GM18502 (cell line): ENCODE measurements at regions not wholly inside any gene's neighbourhood (a gene's known extent, or its start where the extent isn't known, plus 50 kb on each side); places are given as distances from the start of the nearest gene placed in this dataset.

Source experiments
- ATAC-seq: cut with Tn5 transposase; IDR thresholded peaks from one replicate; pipeline ENCODE4 v1.9.1; 2021; ENCODE audit warnings: mild to moderate bottlenecking; ENCODE audit not compliant: unreplicated experiment, poor library complexity

GRCh38 chr14:101399737-101400517 lies 161.4 kb upstream of the DIO3 start:
- no peak for ATAC-seq

DNA sequence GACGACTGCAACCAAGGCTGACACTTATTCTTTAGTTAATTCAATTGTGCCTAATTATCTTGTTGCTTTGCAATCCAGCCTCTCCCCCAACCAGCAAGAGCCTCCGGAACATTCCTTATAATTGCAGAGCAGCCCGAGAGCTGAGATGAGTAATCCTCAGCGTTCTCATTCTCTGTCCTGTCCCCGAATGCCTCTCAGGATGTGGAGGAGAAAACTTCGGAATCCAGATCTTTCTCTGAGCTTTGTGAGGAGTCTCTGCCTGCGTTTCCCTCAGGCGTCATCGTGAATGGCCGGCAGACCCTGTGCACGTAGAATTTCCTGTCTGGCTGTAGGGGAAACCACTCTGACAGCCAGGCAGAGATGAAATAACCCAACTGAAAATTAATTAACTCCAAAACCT lies 160.5 kb upstream of the DIO3 start:
- no peak for ATAC-seq

DNA sequence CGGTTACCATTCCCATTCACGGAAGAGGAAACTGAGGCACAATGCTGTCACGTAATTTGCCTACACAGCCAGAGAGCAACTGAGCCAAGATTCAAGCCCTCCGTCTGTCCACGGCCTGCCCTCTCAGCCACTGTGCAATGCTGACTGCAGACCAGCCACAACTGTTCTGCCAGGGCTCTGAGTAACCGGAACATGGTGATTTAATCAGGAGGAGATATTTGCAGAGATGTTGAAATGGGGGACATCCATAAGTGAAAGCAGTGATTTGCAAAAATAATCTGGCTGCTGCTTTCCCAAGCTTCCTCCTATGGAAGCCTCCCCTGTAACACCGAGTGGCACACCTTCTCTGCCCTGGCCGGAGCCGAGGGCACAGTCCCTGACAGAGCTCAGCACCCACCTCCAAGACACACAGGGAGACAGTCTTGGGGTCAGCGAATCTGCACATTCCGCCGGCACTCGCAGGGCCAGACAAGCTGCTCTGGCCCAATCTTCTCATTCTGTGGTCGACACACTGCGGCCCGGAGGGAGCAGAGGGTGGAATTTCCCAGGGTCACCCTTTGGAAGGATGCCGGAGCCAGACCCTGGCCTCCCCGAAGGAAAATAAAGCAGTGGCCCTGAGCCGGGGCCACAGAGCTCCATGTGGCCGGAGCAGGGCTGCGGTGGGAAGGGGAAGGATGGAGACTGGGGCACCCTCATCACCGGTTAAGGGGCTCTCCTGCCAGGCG lies 158.2 kb upstream of the DIO3 start:
- ATAC-seq = no peak

DNA sequence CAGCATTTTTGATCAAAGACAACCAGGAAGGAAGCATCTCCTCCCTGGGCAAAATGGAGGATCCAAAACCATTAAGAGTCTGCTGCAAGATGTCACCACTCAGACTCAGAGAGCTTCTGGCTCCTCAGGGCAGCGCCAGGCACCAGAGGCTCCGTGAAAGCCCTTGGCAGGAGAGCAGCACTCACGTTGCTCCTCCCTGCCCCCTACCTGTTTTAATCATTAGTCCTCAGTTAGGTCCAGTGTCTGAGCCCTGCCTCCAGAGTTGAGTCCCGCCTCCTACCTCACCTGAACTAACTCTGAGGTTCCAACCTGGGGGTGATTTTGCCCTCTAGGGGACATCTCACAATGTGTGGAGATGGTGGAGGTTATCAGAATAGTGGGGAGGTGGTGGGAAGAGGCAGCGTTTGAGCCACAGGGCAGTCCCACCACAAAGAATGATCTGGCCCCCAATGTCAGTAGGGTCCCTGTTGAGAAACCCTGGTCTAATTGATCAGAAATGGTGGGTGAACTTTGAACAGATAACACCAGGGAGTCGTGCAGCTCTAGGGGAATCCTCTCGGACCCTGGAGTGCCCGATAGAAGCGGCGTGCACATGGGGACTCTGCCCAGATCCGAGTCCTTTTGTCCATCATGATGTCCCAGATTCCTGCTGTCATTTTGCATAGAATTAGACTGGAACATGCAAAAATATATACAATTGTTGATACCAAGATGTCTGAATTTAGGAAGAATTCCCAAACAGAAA lies 156.7 kb upstream of the DIO3 start:
- ATAC-seq = no peak

GRCh38 chr14:101405171-101405883 lies 156.0 kb upstream of the DIO3 start:
- no peak for ATAC-seq

GRCh38 chr14:101406921-101407320 lies 154.4 kb upstream of the DIO3 start:
- no peak for ATAC-seq

DNA sequence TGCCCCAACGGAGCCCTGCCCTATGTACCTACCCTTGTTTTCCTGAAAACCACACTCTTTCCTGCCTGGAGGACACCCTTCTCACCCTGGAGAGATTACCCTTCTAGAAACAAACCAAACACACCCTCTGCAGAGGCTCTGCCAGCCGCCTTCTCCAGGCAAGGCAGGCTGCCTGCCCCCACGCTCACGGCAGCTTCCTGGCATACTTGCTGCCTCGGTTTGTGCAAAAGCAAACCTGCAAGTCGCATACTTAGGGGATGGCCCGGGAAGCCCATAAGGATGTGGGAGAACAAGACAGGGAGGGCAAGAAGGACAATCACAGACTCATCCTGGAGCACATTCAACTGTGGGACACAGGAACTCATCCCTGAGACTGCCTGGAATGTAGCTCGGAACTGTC lies 154.0 kb upstream of the DIO3 start:
- no peak for ATAC-seq

- no peak for ATAC-seq
Observed at GRCh38 chr14:101408077-101408831, 153.0 kb upstream of the DIO3 start.

DNA sequence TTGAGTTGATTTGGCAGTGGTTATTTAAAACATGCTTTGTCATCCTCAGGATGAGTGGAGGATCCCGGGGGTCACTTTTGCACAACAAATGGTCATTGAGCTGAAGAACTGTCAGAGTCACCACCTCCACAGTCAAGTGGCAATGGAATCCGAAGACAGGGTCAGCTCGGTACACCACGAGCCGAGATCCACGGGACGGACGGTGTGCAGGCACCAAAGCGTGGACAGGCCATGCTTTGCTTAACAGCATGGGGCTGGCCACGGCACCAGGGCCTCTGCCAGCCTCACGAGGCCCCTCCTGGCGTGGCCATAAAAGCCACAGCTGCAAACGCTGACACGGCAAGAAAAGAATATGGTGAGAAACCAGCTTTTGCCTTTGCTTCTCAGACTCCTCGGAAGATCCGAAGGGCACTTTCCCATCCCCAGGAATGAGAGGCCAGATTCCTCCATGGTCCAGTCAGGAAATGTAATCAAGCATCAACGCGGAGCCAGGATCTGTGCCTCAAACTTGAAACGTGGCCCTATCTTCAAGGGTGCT lies 152.2 kb upstream of the DIO3 start:
- no peak for ATAC-seq

DNA sequence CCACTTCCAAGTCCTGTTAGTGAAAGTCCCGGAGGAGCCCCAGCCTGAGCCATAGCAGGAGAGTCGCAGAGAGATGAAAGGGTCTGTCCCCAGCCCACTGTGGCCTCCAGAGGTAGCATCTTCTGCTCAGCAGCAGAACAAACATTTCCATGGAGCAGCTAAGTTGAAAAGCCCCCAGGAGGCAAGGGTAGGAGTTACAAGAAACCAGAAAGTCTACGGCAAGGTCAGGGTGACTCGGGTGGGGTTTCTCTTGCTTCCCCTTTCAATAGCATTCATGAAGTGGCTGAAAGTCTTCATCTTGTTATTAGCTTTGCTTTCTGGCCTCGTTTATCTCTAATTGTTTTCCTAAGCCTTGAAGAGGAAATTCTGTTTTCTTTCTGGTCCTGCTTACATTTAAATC lies 151.2 kb upstream of the DIO3 start:
- no peak for ATAC-seq

GRCh38 chr14:101411151-101411550 lies 150.1 kb upstream of the DIO3 start:
- ATAC-seq = no peak

GRCh38 chr14:101411779-101412178 lies 149.5 kb upstream of the DIO3 start:
- no peak for ATAC-seq

DNA sequence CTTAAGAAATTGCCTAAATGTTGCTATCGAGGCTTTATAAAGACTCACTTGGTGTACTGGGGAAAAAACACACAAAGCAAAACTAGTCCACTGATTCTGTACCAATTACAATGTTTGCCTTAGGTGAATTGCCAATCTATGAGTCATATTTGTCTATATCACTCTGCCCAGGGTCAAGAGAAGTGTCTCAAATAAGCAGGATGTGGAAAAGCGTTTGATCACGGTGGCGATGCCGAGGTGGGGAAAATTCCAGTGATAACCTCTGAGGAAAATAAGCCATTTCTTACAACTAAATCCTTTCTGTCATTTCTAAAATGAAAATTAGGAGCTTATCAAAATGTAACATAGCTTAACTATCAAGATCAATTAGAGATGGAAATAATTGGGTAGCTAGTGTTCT lies 148.6 kb upstream of the DIO3 start:
- ATAC-seq = no peak

DNA sequence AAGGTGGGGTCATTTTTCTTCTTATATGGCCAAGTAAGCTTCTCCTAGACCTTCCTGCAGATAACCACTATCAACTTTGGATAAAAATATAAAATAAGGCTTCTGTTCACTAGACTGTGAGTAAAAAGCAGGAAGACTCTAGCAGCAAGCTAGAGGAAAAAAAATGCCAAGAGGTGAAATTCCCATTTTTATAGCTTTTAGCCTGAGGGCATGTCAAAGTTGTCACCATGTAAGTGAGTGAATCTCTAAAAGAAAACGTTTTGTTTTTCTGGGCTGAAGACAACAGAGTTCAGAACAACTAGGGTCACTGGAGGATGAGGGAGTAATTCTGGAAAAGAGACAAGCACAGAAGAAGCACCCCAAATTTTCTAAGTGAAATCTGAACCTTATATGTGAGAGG lies 143.9 kb upstream of the DIO3 start:
- ATAC-seq = no peak

DNA sequence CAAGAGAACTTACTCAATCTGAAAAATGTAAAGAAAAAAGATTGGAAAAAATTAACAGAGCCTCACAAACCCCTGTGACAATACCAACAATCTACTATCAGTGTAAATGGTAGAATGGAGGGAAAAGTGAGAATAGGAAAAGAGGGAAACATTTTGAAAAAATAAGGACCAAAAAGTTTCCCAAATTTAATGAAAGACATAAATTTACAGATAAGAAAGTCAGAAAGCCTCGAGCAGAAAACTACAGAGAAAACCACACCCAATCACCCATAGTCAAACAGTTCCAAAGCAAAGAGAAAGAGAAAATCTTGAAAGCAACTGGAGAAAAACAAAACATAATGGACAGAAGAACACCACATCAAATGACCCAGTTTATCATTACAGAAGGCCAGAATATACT lies 142.7 kb upstream of the DIO3 start:
- ATAC-seq = no peak

DNA sequence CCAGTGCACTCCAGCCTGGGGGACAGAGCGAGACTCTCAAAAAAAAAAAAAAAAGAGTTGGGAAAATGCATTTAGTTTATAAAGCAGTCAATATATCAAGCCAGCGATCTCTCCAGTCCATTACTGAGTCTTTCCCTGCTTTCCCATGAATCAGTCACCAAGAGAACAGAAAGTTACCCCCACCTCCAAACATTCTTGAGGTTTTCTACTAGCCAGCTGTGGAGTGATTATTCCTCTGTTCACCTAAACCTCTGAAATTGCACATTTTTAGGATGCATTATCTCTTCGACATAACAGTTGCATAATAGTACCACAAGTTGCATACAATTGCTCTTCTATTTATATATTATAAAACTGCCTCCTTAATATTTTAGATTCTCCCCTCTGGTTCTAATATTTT lies 134.8 kb upstream of the DIO3 start:
- no peak for ATAC-seq

- no peak for ATAC-seq
Observed at GRCh38 chr14:101428409-101428808, 132.9 kb upstream of the DIO3 start.

DNA sequence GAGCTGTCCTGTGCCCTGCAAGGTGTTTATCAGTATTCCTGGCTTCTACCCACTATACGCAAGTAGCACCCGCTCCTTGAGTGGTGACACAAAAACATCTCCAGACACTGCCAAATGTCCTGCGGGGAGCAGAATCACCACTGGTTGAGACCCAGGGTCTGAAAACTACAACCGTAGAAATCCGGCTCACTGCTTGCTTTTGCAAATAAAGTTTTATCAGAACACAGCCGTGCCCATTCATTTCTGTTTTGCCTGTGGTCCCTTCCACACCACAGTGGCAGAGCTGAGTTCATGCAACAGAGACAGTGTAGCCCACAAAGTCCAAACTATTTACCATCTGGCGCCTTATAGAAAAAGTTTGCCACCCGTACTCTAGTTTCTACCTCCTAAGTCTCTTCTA lies 125.7 kb upstream of the DIO3 start:
- no peak for ATAC-seq

DNA sequence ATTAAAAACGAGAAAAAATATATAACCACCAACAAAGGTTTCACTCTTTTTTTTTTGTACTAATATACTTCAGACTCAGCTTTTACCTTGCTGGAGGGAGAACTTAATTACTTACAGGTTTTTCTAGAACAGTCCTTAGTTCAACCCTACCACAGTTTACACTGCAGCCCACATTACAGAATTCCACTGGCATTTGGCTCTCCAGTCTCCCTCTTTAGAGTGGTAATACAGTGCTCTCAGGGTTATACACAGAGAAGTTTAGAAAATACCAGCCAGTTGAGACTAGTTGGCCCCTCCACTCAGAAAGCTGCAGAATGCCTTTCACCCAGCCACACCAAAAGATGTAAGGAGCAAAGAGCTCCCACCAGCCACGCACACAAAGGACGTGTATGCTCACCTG lies 122.3 kb upstream of the DIO3 start:
- ATAC-seq = no peak

- ATAC-seq = no peak
Observed at GRCh38 chr14:101440496-101440895, 120.8 kb upstream of the DIO3 start.
